ENCODE measurements at regions not wholly inside any gene's neighbourhood (a gene's known extent, or its start where the extent isn't known, plus 50 kb on each side); places are given as distances from the start of the nearest gene placed in this dataset.

GRCh38 chr4:148770377-148770776, 328.2 kb upstream of the NR3C2 start:
- TF ChIP-seq EZH2phosphoT487 (IDR thresholded peaks at IDR 0.05; ENCODE audit: borderline replicate concordance, low read length) (no peak), CTCF (IDR thresholded peaks at IDR 0.05; ENCODE audit: low read depth, low read length, poor library complexity, severe bottlenecking) (no peak)
- no peak overlapping the region for H3K4me2 ChIP-seq (ENCODE audit: low read length)
- no peaks in the 10 kb centered on the region for H3F3A ChIP-seq (ENCODE audit: control insufficient read depth, insufficient read depth)
- H3K9me3 ChIP-seq (ENCODE audit: control insufficient read depth, insufficient read depth, low read length): no peaks in the 10 kb centered on the region
- no peaks in the 10 kb centered on the region for H3K4me1 ChIP-seq (ENCODE audit: control insufficient read depth, low read length)
- no peaks in the 10 kb centered on the region for H3K79me2 ChIP-seq (ENCODE audit: control insufficient read depth, low read length)
- no peaks in the 10 kb centered on the region for H3K27me3 ChIP-seq (ENCODE audit: control insufficient read depth, low read length)
- H3K9me2 ChIP-seq (replicated peaks; ENCODE audit: control insufficient read depth, low read length): no peaks in the 10 kb centered on the region
- H3K36me3 ChIP-seq (ENCODE audit: control insufficient read depth, low read length): no peaks in the 10 kb centered on the region
- no peak overlapping the region for H3K4me3 ChIP-seq (ENCODE audit: low read length)
- no peaks in the 10 kb centered on the region for H4K20me1 ChIP-seq (ENCODE audit: control insufficient read depth, insufficient read depth, low read depth, low read length)
- no peak overlapping the region for H3K27ac ChIP-seq (ENCODE audit: low read depth, low read length)

GRCh38 chr4:148764720-148765119, 322.5 kb upstream of the NR3C2 start:
- Histone ChIP-seq H3K79me2 (ENCODE audit: control insufficient read depth, low read length) (no peaks in the 10 kb centered on the region), H3K4me1 (ENCODE audit: control insufficient read depth, low read length) (no peaks in the 10 kb centered on the region), H4K20me1 (ENCODE audit: control insufficient read depth, insufficient read depth, low read depth, low read length) (no peaks in the 10 kb centered on the region), H3K27ac (ENCODE audit: low read depth, low read length) (no peak overlapping the region), H3K27me3 (ENCODE audit: control insufficient read depth, low read length) (no peaks in the 10 kb centered on the region), H3K4me2 (ENCODE audit: low read length) (no peak overlapping the region), H3K4me3 (ENCODE audit: low read length) (no peak overlapping the region), H3K36me3 (ENCODE audit: control insufficient read depth, low read length) (no peaks in the 10 kb centered on the region), H3K9me2 (replicated peaks; ENCODE audit: control insufficient read depth, low read length) (no peaks in the 10 kb centered on the region), H3K9me3 (ENCODE audit: control insufficient read depth, insufficient read depth, low read length) (no peaks in the 10 kb centered on the region), H3F3A (ENCODE audit: control insufficient read depth, insufficient read depth) (no peaks in the 10 kb centered on the region)
- TF ChIP-seq CTCF (IDR thresholded peaks at IDR 0.05; ENCODE audit: low read depth, low read length, poor library complexity, severe bottlenecking) (no peak), EZH2phosphoT487 (IDR thresholded peaks at IDR 0.05; ENCODE audit: borderline replicate concordance, low read length) (no peak)

GRCh38 chr4:148757171-148757570, 315.0 kb upstream of the NR3C2 start:
- no peak for TF ChIP-seq EZH2phosphoT487 (IDR thresholded peaks at IDR 0.05; ENCODE audit: borderline replicate concordance, low read length)
- Histone ChIP-seq H4K20me1 (ENCODE audit: control insufficient read depth, insufficient read depth, low read depth, low read length) (no peaks in the 10 kb centered on the region), H3F3A (ENCODE audit: control insufficient read depth, insufficient read depth) (no peaks in the 10 kb centered on the region), H3K79me2 (ENCODE audit: control insufficient read depth, low read length) (no peaks in the 10 kb centered on the region), H3K4me1 (ENCODE audit: control insufficient read depth, low read length) (no peaks in the 10 kb centered on the region), H3K27ac (ENCODE audit: low read depth, low read length) (no peak overlapping the region), H3K9me3 (ENCODE audit: control insufficient read depth, insufficient read depth, low read length) (no peaks in the 10 kb centered on the region), H3K27me3 (ENCODE audit: control insufficient read depth, low read length) (no peaks in the 10 kb centered on the region), H3K9me2 (replicated peaks; ENCODE audit: control insufficient read depth, low read length) (no peaks in the 10 kb centered on the region), H3K4me3 (ENCODE audit: low read length) (no peak overlapping the region), H3K4me2 (ENCODE audit: low read length) (no peak overlapping the region), H3K36me3 (ENCODE audit: control insufficient read depth, low read length) (no peaks in the 10 kb centered on the region)

GRCh38 chr4:148749403-148749802, 307.2 kb upstream of the NR3C2 start:
- H3K9me3 ChIP-seq (ENCODE audit: control insufficient read depth, insufficient read depth, low read length): no peaks in the 10 kb centered on the region
- H3F3A ChIP-seq (ENCODE audit: control insufficient read depth, insufficient read depth): no peaks in the 10 kb centered on the region
- H3K4me1 ChIP-seq (ENCODE audit: control insufficient read depth, low read length): no peaks in the 10 kb centered on the region
- H3K36me3 ChIP-seq (ENCODE audit: control insufficient read depth, low read length): no peaks in the 10 kb centered on the region
- H3K27ac ChIP-seq (ENCODE audit: low read depth, low read length): no peak overlapping the region
- H3K9me2 ChIP-seq (replicated peaks; ENCODE audit: control insufficient read depth, low read length): no peaks in the 10 kb centered on the region
- no peak overlapping the region for H3K4me3 ChIP-seq (ENCODE audit: low read length)
- no peaks in the 10 kb centered on the region for H3K27me3 ChIP-seq (ENCODE audit: control insufficient read depth, low read length)
- H3K79me2 ChIP-seq (ENCODE audit: control insufficient read depth, low read length): no peaks in the 10 kb centered on the region
- H3K4me2 ChIP-seq (ENCODE audit: low read length): no peak overlapping the region
- TF ChIP-seq CTCF (IDR thresholded peaks at IDR 0.05; ENCODE audit: low read depth, low read length, poor library complexity, severe bottlenecking): no peak
- TF ChIP-seq EZH2phosphoT487 (IDR thresholded peaks at IDR 0.05; ENCODE audit: borderline replicate concordance, low read length): no peak
- H4K20me1 ChIP-seq (ENCODE audit: control insufficient read depth, insufficient read depth, low read depth, low read length): no peaks in the 10 kb centered on the region
